Activated CD8-positive, alpha-beta T cell treated with anti-CD3 and anti-CD28 coated beads, Interleukin-2, amount 10 ng/mL, durations not matched to agents 7 days and 5 days (primary cell): ENCODE measurements at regions not wholly inside any gene's neighbourhood (a gene's known extent, or its start where the extent isn't known, plus 50 kb on each side); places are given as distances from the start of the nearest gene placed in this dataset.

ENCODE experiments used
- ATAC-seq: fragments of 150-1000 bp; cut with Tn5 transposase; one replicate; pipeline ENCODE4 v1.10.0; 2021; ENCODE audit warnings: moderate library complexity
- CTCF ChIA-PET: fragments of 350-600 bp; sonication (Branson Sonifier 250); formaldehyde crosslinking; loops from one replicate; lab custom pipeline; 2021; ENCODE audit warnings: antibody characterized with exemption; lab: Charles Lee
- POLR2A ChIA-PET: fragments of 350-600 bp; sonication (Branson Sonifier 250); formaldehyde crosslinking; loops from one replicate; lab custom pipeline; 2021; ENCODE audit warnings: antibody characterized with exemption; lab: Charles Lee
- DNase-seq: peaks from one replicate; pipeline ENCODE4 v3.0.0-alpha.2; 2020
- H3K27ac Mint-ChIP-seq: one replicate; pipeline ENCODE4 v1.8.0; 2021; ENCODE audit warnings: mild to moderate bottlenecking, mixed read lengths
- H3K27me3 Mint-ChIP-seq: one replicate; pipeline ENCODE4 v1.8.0; 2021; ENCODE audit warnings: low read depth, mixed read lengths
- H3K36me3 Mint-ChIP-seq: one replicate; pipeline ENCODE4 v1.8.0; 2021; ENCODE audit warnings: low read depth, mixed read lengths
- H3K4me1 Mint-ChIP-seq: one replicate; pipeline ENCODE4 v1.8.0; 2021; ENCODE audit warnings: low read depth, mixed read lengths
- H3K4me3 Mint-ChIP-seq: one replicate; pipeline ENCODE4 v1.8.0; 2021; ENCODE audit warnings: mild to moderate bottlenecking, mixed read lengths
- H3K9me3 Mint-ChIP-seq: one replicate; pipeline ENCODE4 v1.8.0; 2022; ENCODE audit warnings: mixed read lengths; ENCODE audit not compliant: insufficient read depth

DNA sequence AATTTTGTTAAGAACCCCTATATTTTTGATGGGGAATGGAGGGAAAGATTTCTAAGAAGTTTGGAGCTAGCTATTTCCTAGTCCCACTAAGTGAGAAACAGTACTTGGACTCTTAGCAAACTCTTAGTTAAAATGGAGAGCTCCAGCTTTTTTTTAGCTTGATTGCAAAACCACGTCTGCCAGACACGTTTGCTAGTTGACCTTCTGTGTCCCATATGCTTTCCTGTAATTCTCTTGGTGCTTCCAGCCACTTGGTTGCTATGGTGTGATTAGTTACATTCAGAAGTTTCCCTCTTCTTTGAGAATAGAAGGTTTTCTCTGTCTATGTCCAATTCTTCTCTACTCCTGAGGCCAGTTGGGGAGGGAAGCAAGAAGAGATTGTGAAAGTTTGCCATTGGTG lies 417.0 kb upstream of the TLE4 start:
- Mint-ChIP-seq H3K27ac (no peak overlapping the region), H3K27me3 (no peaks in the 10 kb centered on the region), H3K4me3 (no peak overlapping the region), H3K36me3 (no peaks in the 10 kb centered on the region), H3K9me3 (no peaks in the 10 kb centered on the region), H3K4me1 (no peaks in the 10 kb centered on the region)
- CTCF ChIA-PET = no interaction called here
- DNase-seq = no peak
- POLR2A ChIA-PET = no interaction called here
- no peak for ATAC-seq

DNA sequence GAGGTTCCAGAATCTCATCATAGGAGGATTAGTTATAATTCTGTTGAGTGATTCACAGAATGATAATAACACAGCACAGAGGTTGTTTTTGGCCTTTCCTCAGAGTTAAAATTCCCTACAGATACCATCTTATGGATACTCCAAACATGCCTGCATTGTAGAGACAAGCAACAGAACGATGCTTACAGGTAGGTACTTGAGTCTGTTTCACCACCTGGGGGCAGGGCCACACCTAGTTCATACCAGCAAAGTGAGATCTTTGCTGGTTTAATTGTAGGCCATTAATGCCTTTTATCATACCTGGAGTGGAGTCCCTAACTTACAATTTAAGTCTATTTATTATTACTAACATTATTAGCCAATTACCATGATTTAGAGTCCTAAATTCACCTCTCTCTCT lies 416.5 kb upstream of the TLE4 start:
- no peak for DNase-seq
- ChIA-PET CTCF (no interaction called here), POLR2A (no interaction called here)
- Mint-ChIP-seq H3K9me3 (no peaks in the 10 kb centered on the region), H3K4me1 (no peaks in the 10 kb centered on the region), H3K27ac (no peak overlapping the region), H3K4me3 (no peak overlapping the region), H3K27me3 (no peaks in the 10 kb centered on the region), H3K36me3 (no peaks in the 10 kb centered on the region)
- no peak for ATAC-seq

DNA sequence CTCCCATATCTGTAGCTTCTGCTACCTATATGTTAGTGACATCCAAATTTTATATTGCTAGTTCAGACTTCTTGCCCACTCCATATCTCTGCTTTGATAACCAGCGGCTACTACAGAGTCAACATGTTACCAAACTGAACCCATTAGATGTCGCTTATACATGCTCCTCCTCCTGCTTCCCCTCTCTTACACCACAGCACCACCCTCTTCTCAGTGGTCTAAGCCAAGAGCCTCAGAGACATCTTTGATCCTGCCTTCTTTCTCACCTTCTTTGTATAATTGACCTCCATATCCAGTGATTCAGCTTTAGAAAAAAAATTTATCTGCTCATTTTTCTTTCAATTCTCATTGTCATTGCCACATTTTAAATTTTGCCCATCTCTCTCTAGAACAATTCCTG lies 408.2 kb upstream of the TLE4 start:
- ChIA-PET CTCF (no interaction called here), POLR2A (no interaction called here)
- Mint-ChIP-seq H3K27me3 (no peaks in the 10 kb centered on the region), H3K4me1 (peaks cover 4% of the 10 kb centered on the region), H3K4me3 (no peak overlapping the region), H3K9me3 (no peaks in the 10 kb centered on the region), H3K27ac (no peak overlapping the region), H3K36me3 (no peaks in the 10 kb centered on the region)
- no peak for ATAC-seq
- DNase-seq = no peak

DNA sequence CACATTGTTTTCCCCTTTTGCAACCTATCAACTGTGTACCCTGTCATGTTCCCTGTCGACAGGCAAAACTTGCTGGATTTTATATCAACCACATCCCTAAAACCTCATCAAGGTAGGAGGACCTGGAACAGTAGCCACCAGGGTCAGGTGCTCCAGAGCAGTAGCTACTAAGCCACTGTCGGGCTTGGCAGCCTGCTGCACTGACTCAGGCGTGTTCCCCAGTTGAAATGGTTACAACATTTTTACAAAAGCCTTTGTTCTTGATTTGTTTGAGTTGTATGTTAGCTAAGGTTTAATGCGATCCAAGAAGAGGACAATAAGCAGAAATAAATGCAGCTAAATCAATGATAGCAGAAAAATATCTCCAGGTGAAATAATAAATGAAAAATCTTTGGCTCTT lies 407.4 kb upstream of the TLE4 start:
- ATAC-seq (no peak), DNase-seq (no peak)
- Mint-ChIP-seq H3K27me3 (no peaks in the 10 kb centered on the region), H3K9me3 (no peaks in the 10 kb centered on the region), H3K4me3 (no peak overlapping the region), H3K27ac (no peak overlapping the region), H3K4me1 (peaks cover 4% of the 10 kb centered on the region), H3K36me3 (no peaks in the 10 kb centered on the region)
- ChIA-PET CTCF (no interaction called here), POLR2A (no interaction called here)

DNA sequence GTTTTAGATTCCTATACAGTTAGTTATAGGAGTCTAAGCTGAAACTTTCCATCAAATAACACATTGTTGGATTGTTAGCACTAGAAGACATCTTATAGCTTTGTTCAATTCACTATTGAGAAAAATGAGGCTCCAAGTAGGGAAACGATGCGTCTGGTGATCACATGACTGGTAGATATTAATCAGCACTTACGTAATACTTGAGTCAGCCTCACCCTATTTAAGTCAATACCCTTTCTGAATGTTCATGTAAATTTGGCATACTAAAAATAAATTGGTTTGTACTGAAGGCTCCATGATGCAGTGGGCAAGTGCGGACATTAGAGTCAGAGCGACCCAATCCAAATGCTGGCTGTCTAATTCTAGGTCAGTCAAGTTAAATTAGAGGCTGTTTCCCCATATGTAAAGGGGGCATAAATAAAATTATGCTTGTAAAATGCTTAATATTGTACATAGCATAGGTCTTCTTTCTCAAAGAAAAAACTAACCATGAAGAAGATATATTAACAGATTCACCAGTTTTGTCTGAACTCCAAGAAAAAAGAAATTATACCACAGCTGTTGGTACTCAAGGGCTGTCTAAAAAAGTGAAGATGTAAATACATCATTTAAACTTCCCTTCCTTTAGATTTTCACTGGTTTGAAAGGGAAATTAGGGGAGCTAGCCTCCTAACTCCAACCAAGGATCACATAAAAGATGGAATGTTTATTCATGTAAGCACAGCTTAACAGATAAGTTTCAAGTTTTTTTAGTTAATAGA lies 406.6 kb upstream of the TLE4 start:
- Mint-ChIP-seq H3K4me3 (no peak overlapping the region), H3K27ac (no peak overlapping the region), H3K36me3 (no peaks in the 10 kb centered on the region), H3K9me3 (no peaks in the 10 kb centered on the region), H3K4me1 (peaks cover 4% of the 10 kb centered on the region), H3K27me3 (no peaks in the 10 kb centered on the region)
- ATAC-seq (no peak), DNase-seq (no peak)
- ChIA-PET CTCF (no interaction called here), POLR2A (no interaction called here)

DNA sequence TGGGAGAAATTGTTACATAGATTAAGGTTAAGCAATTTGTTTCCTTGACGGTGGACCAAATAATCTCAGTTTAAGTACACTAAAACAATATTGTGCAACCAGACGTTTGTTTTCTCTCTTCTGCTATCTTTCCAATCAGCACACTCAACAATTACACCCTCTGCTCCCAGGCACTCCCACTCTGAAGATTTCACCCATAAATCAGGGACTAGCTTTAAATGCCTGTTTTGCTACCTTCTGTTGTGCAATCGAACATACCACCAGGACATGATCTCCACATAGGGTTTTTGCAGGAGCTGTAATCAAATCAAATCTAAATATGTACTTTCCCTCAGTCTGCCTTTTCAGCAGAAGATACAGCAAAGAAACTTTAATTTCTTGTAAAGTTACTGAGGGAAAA lies 405.8 kb upstream of the TLE4 start:
- H3K36me3 Mint-ChIP-seq = no peaks in the 10 kb centered on the region
- CTCF ChIA-PET = no interaction called here

DNA sequence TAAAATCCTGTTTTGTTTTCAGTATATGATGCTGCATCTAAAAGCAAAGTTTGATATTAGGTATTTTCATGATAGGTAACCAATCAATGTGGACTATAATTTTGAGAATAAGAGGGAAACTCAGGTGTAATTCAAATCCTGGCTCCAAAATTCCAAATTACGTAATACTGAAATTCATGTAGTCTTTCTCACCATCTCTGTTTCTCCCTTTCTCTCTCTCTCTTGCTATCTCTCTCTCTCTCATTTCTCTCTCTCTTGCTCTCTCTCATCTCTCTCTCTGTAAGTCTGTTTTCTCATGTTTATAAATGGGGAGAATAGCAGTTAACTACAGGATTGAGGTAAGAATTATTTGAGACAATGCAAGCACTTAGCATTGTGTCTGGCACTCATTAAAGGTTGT lies 401.1 kb upstream of the TLE4 start:
- no peaks in the 10 kb centered on the region for H3K4me1 Mint-ChIP-seq
- ATAC-seq = no peak
- ChIA-PET CTCF (no interaction called here), POLR2A (no interaction called here)
- H3K36me3 Mint-ChIP-seq = no peaks in the 10 kb centered on the region
- no peaks in the 10 kb centered on the region for H3K27me3 Mint-ChIP-seq
- no peak overlapping the region for H3K27ac Mint-ChIP-seq
- H3K9me3 Mint-ChIP-seq = no peaks in the 10 kb centered on the region
- no peak overlapping the region for H3K4me3 Mint-ChIP-seq
- no peak for DNase-seq

More for the DNA sequence above, 405.8 kb upstream of the TLE4 start:
- no peak for ATAC-seq
- no peak overlapping the region for H3K4me3 Mint-ChIP-seq
- peaks cover 4% of the 10 kb centered on the region for H3K4me1 Mint-ChIP-seq
- H3K27me3 Mint-ChIP-seq = no peaks in the 10 kb centered on the region
- H3K27ac Mint-ChIP-seq = no peak overlapping the region
- H3K9me3 Mint-ChIP-seq = no peaks in the 10 kb centered on the region
- POLR2A ChIA-PET = no interaction called here
- no peak for DNase-seq

DNA sequence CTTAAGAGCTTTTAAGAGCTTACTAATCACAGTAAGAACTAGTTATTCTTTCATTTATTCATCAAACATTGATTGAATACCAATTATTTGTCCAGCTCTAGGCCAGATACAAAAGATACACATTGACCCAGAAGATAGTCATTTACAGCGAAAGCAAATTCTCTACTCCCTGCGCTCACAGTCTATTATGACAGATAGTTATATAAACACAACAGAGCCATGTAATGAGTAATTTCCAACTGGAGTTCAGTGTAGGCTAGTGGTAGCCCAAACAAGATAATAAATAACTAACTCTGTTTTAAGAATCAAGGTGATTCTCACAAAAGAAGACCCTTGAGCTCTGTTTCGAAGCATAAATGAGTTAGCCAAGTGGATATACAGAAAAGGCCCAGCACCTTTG lies 397.8 kb upstream of the TLE4 start:
- ChIA-PET CTCF (no interaction called here), POLR2A (no interaction called here)
- H3K4me1 Mint-ChIP-seq = no peaks in the 10 kb centered on the region
- DNase-seq (no peak), ATAC-seq (no peak)
- H3K27ac Mint-ChIP-seq = no peak overlapping the region
- no peaks in the 10 kb centered on the region for H3K27me3 Mint-ChIP-seq
- no peak overlapping the region for H3K4me3 Mint-ChIP-seq
- no peaks in the 10 kb centered on the region for H3K36me3 Mint-ChIP-seq
- no peaks in the 10 kb centered on the region for H3K9me3 Mint-ChIP-seq

DNA sequence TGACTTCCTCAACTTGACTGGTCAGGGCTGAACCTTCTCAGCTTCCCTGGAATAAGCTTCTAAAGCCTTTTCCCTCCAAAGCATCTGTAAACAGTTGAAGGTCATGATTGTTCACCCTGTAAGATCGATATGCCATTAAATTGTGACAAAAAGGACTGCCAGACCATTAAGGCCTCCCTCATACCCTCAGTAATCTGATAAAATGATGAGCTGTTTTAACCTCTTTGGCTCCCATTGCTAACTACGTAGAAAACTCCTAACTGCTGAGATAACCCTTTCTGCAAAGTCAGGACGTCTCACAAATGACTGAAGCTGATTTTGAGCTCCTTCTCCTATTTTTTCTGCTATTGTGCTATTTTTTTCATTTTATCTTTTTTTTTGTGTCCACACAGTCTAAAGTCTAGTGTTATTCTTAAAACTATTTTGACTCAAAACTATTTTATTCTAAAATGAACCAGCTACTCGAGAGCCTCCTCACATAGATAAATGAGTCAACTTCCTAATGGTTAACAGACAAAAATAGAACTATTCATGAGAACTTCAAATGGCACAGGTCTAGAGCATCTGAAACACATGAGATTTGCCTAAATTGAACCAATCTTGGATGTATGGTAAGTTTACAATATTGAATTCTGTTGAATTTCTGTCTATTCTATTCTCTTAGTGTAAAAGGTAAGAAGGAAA lies 395.6 kb upstream of the TLE4 start:
- H3K4me1 Mint-ChIP-seq = no peaks in the 10 kb centered on the region
- ChIA-PET CTCF (no interaction called here), POLR2A (no interaction called here)
- H3K27me3 Mint-ChIP-seq = no peaks in the 10 kb centered on the region
- no peaks in the 10 kb centered on the region for H3K36me3 Mint-ChIP-seq
- H3K9me3 Mint-ChIP-seq = no peaks in the 10 kb centered on the region
- ATAC-seq = no peak
- no peak for DNase-seq
- H3K4me3 Mint-ChIP-seq = no peak overlapping the region
- H3K27ac Mint-ChIP-seq = no peak overlapping the region

DNA sequence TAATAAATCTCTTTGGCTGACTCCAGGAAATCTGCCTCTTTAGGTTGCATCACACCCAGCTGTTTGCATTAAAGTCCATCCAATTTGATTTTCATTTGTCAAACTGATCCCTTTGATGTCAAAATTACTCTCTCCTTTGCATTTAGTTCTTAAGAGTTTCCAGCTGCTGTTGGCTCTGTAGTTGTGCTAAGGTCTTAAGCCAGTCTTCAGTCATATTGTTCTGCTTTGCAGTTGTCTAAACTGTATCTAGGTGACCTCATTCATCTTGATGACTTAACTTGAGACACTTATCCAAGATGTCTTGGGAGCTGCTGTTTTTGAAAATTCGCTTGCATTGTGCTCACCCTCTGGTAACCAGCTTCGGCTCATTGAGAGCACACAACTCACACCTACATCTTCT lies 386.9 kb upstream of the TLE4 start:
- H3K36me3 Mint-ChIP-seq = no peaks in the 10 kb centered on the region
- no peaks in the 10 kb centered on the region for H3K27me3 Mint-ChIP-seq
- no peaks in the 10 kb centered on the region for H3K9me3 Mint-ChIP-seq
- H3K27ac Mint-ChIP-seq = no peak overlapping the region
- POLR2A ChIA-PET = no interaction called here
- no peaks in the 10 kb centered on the region for H3K4me1 Mint-ChIP-seq
- DNase-seq (no peak), ATAC-seq (no peak)
- no peak overlapping the region for H3K4me3 Mint-ChIP-seq
- CTCF ChIA-PET = no interaction called here

DNA sequence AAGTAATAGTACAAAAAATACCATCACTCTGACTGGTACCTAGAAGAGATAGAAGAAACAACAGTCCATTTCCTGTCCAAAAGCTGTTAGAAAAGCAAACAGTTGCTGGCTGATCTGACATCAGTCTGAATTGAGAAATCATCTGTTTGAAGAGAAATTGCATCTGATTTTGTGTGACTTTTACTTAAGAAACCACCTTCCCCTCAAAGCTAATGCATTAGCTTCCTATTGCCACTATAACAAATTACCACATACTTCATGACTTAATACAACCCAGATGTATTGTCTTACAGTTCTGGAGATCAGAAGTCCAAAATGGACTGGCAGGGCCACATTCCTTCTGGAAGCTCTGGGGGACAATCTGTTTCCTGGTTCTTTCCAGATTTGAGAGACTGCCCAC lies 385.9 kb upstream of the TLE4 start:
- H3K9me3 Mint-ChIP-seq = no peaks in the 10 kb centered on the region
- H3K27me3 Mint-ChIP-seq = no peaks in the 10 kb centered on the region
- H3K27ac Mint-ChIP-seq = no peak overlapping the region
- DNase-seq = no peak
- H3K4me1 Mint-ChIP-seq = no peaks in the 10 kb centered on the region
- ATAC-seq = no peak
- ChIA-PET POLR2A (interaction anchor here (0.6 kb wide), 1 partner anchor 197 kb away, joined by 3 read pairs; no protein-coding TSS in a partner anchor), CTCF (no interaction called here)
- no peak overlapping the region for H3K4me3 Mint-ChIP-seq
- H3K36me3 Mint-ChIP-seq = no peaks in the 10 kb centered on the region

DNA sequence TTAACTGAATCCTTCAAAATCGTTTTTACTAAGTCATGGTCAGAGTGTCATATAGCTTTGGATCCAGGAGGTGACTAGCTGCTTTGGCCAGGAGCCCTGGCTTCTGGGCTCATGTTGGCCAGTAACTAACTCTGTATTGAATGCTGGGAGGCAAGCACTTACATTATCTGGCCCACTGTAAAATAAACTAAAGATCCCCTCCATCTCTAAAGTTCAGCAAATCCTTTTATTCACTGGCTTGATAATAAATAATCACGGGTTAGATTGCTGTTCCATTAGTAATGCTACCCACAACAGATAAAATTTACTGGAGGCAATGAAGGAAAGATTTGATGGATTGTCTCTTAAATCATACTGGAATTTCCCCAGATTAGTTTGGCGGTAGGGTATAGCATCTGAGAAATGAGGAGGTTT lies 382.2 kb upstream of the TLE4 start:
- DNase-seq (no peak), ATAC-seq (no peak)
- ChIA-PET POLR2A (no interaction called here), CTCF (no interaction called here)
- no peaks in the 10 kb centered on the region for H3K9me3 Mint-ChIP-seq
- H3K36me3 Mint-ChIP-seq = no peaks in the 10 kb centered on the region
- no peak overlapping the region for H3K27ac Mint-ChIP-seq
- no peaks in the 10 kb centered on the region for H3K27me3 Mint-ChIP-seq
- H3K4me1 Mint-ChIP-seq = no peaks in the 10 kb centered on the region
- no peak overlapping the region for H3K4me3 Mint-ChIP-seq
